ENCODE measurements at regions not wholly inside any gene's neighbourhood (a gene's known extent, or its start where the extent isn't known, plus 50 kb on each side); places are given as distances from the start of the nearest gene placed in this dataset.

DNA sequence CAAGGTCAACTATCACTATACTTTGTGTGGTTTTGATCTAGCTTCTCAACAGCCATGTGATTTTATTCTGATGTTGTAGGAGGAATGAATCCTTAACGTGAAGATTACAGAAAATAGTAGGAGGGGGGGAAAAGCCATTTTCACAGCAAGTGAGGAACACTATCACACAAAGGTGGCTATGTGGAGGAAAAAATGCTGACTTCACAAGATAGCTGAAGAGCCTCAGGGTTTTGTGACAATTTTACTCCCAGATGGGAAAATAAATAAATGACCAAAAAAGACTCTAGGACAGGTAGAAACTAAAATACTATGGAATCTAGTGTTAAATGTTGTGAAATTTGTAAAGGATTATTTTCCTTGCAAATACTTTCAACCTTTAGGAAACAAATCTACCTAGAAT is 281.0 kb downstream of the ADRA2A start:
- no peak for DNase-seq

DNA sequence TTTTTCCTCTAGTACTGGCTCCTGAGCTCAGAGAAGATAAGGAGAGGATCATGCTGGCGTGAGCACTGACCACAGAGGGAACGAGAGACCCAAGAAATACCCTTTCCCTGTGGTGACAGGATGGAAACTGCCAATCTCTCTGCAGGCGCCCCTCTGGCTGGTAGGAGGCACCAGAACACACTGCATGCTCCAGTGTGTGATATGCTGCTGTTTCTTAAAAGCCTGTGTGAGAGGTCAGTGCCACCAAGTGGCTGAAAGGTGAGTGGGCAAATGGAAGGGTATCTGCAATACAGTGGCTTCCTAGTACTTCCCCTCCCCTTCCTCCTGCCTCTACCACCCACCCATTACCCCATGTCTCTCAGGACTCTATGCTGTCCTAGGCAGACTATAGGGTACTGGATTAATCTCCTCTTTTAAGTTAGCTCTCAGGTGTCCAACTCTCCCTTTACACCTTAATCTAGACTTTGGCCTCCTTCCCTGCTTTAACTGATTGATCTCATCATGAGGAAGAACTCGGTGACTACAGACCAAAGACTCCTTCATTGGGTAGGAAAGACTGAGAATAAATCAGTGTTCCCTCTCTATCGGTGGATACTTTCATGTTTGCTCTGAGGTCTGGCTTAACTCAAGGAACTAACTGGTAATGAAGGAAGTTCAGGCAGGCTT is 283.6 kb downstream of the ADRA2A start:
- DNase-seq, result no peak

DNA sequence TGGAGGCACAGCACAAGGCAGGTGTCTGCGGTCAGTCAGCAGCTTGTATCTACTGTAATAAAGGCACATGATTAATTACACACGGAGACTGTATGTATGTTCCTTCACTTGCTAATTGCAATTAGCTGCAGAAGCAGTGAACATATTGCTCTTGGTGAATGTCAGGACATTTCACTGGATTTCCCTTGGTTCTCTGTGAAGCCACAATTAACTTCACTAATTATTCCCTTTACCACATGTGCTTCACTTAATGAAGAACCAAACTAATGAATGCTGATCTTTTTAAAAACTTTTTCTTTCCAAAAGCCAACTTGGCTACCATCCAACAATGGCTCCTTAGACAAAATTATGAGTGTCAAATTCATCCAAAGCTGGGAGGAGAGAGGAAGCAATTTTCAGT is 290.7 kb downstream of the ADRA2A start:
- DNase-seq, result no peak

DNA sequence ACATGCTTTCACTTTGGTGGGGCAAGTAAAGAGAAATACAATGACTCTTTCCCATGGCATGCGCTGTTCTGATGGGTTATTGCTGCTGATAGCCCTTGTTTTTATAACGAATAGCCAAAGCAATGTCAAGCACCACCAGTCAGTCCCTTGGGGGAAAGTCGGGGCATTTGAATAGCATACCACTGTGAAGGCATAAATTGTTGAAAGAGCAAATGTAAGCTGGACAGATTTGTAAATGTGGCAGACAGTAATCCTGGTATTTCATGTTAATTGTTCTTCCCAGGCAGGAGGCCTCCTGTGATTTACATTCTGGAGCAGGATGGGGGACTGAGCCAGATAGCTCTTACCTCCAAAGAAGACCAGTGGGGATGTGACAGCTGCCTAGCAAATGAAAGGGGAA is 293.3 kb downstream of the ADRA2A start:
- no peak for DNase-seq

DNA sequence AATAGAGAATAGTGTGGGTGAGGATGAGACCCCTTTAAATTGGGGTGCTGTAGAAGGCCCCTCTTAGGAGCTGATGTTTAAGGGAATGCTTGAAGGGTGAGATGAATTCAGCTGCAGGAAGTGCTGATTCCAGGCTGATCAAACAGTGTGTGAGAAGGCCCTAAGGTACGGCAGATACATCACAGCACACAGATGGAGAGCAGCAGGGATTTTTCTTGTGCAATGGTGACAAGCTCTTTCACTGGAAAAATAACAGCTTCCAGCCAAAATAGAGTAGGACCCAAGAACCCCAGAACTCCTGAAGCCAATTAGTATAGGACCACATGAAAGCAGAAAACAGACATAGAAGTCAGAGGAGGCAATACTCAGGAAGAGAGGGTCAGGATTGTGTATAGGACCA is 296.9 kb downstream of the ADRA2A start:
- no peak for DNase-seq

DNA sequence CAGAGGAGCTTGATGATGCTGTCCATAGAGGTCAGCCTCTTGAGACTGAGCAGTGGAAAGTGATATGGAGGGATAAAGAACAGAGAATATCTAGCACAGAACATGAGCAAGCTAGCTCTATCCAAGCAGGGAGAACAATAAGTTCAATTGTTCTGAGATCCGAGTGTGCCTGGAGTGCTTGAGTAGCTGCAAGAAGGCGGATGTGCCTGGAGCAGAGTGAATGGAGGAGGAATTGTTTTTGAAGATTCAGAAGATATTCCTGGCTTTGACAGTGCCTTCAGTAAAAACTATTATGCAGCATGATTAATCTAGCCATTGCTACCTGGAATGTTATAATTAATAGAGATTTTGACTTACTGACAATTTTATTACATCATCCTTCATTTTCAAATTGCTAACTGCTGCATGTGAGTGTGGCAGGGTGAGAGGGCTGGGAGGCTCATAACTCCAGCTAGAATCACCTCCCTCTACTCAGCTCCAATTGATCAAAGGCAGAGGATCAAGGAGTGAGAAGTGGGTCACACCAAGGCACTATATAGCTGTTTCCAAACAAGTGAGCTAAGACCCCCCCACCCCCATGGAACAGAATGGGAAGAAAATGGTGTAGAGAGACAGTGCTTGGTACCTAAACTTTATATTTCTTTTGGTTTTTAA is 302.8 kb downstream of the ADRA2A start:
- DNase-seq, result no peak

DNA sequence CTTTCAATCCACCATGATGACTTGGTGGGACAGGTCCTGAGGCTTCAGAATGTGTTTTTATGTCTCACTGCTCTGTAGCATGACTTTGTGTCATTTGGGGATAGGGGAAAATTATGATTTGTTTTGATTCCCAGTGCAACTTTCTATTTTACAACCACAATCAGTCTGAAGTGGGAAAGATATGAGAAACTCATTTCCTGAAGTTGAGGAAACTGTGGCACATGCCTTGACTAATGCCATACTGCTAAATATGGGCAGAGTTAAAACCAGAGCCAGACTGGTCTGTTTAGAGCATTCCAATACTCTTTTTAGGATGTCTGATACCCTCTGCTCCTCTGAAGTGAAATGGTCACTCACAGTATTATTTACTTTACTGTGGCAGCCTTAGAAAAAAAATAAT is 307.7 kb downstream of the ADRA2A start:
- DNase-seq, result no peak

DNA sequence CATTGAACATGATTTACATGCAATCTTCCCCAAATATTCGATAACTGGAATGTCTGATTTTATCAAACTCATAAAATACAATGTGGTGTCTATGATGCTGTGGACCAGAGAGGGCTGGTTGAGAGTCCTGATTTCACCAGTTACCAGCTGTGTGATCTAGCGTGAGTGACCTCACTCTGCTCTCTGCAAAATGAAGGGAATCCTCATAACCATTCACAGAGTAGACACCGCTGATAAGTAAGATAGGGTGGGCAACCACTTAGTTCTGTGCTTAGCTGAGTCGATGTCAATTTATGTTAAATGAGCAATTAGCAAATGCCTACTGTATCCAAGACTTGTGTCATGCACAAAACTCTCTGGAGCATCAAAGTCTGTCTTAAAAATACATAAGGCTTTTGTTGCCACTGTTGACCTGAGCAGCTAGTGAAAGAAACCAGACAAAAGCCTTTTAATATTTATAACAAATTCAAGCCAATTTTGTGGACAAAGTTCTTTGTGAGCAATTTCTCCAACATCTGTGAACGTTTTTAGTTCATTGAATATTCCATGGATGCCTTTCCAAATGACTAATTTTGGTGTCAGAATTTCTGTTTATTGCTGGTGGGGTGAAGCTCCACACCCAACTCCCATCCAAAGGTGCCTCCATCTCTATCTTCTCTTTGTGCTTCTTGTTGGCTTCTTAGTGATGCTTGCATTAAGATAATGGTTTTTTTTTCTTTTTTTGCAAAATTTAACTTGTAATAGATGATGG is 314.2 kb downstream of the ADRA2A start:
- DNase-seq, result no peak

DNA sequence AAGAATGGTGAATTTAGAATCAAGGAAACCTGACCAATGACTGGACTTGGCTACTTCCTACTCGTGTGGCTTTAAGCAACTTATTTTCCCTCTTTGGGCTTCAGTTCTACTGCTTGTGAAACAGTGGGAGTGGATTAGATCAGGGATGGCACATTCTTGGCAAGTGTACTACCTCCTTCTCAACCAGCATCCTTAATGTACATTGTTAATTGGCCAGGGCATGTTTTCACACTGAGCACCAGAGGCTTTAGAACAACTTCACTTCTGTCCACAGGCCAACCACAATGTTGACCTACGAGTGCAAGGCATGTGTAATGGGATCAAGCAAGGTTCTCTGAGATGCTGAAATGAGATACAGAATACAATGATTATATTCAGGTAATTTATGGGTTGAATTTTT is 315.3 kb downstream of the ADRA2A start:
- DNase-seq, result no peak

DNA sequence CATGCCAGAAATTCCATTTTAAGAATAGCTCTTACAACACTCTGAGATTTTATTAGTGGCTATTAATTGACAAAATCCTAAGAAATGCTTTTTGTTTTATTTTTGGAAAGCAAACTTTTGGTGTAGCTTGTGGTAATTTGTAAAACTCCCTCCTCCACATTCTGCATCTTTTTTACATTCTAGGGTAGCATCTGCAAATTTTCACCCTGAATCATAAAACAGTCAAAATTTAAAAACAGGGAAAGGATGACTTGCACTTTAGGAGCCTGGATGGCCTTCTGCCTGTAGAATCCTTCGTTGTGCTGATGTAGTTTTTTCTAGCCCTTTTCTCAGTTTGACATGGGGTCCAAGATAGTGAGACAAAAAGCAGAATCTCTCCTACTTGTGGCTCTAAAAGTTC is 316.1 kb downstream of the ADRA2A start:
- DNase-seq, result no peak

DNA sequence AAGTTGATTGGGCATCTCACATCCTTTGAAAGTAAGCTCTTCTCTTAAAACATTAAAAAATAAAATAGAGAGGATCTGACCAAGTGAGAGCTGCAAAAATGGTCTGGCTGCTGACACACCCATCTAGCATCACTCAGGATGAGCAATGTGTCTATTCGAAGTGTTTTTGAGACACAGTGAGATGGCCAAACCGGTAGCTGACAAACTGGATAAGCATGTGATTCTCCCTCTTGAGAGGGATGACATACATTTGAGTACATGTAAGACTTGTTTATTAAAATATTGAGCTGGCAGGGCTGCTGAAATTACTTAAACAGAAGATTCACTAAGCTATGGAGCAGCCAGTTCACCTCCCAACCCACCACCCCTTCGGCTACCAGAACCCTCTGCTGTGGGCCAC is 333.9 kb downstream of the ADRA2A start:
- DNase-seq, result no peak

DNA sequence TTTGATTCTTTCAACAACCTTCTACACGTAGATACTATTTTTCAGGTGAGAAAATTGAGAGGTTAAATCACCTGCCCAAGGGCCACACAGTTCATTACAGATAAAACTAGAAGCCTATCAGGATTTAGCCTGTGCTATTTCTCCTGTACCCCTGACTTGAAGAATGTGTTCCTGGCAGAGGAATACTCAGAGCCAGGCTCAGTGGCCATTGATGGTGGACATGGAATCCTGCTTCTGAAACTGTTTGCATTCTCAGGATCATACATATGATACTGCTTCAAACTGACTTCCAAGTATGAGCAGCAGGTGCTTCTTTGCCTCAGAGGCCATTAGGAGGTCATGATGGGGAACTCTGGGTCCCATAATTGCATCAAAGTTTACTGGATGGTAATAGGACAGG is 348.6 kb downstream of the ADRA2A start:
- no peak for DNase-seq

DNA sequence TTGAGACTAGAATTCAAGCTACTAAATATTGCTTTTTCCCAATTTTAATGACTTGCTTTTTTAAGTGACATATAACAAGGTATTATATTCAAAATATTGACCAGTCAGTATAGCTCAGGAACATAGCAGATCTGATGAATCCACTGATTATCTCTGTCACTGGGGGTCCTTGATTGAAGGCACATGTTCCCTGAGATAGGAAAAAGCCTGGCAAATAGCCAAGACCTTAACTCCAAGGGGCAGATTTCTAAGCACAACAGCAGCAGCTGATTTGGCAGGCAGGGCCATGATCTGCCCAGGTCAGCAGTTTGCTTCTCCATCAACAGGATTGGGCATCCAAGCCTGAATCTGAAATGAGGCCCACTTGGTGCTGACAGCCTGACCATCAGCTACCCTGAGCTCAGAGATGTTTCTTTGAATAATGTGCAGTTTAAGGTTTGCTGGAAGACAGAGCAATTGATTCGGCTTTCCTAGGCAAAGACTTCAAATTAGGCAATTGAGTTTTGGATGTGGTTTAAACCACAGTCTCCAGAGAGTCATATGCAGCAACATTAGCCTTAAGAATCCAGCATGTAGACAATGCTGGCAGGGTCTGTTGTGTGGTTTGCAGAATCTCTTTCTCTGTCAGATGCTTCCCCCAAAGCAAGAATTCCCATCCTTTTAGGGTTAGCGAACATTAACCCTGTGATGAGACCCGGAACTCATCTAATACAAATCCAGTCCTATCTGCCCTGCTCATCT is 352.6 kb downstream of the ADRA2A start:
- DNase-seq, result no peak

DNA sequence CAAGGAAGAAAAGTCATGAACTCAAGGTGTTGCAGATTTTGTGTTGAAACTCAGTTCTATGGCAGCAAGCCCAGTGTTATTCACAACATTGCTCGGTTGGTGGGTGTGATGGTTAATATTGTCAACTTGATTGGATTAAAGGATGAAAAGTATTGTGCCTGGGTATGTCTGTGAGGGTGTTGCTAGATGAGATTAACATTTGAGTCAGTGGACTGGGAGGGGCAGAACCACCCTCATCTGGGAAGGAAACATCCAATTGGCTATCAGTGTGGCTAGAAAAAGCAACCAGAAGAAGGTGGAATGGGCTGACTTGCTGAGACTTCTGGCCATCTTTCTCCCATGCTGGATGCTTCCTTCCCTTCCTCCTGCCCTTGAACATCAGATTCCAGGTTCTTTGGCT is 353.2 kb downstream of the ADRA2A start:
- no peak for DNase-seq

DNA sequence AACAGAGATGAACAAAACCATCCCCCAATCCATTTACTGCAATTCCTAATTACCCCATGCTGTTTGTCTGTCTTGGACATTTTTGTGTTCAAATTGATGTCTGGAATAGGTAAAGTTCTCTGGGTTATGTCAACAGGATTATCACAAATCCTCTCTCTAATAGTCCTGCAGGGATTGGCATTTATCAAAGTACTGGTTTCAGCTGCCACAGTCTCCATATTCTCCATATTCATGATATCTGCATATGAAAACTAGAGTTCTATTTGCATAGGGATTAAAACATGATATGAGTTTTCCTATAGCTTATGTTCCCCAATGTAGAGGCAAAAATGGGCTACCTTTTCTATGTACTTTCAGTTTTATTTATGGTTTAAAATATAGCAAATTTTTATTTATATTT is 355.8 kb downstream of the ADRA2A start:
- DNase-seq, result no peak

DNA sequence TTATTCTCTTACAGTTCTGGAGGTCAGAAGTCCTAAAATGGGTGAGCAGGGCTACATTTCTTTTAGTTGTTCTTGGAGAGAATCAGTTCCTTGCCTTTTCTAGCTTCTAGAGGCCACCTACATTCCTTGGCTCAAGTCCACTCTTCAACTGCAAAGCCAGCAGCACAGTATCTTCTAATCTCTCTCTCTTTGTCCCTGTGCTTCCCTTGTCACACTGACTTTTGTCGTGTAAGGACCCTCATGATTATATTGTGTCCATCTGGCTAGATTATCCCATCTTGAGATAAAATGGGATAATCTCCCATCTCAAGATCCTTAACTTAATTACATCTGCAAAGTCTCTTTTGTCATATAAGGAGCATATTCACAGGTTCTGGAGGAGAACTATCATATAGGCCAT is 359.0 kb downstream of the ADRA2A start:
- DNase-seq, result no peak

DNA sequence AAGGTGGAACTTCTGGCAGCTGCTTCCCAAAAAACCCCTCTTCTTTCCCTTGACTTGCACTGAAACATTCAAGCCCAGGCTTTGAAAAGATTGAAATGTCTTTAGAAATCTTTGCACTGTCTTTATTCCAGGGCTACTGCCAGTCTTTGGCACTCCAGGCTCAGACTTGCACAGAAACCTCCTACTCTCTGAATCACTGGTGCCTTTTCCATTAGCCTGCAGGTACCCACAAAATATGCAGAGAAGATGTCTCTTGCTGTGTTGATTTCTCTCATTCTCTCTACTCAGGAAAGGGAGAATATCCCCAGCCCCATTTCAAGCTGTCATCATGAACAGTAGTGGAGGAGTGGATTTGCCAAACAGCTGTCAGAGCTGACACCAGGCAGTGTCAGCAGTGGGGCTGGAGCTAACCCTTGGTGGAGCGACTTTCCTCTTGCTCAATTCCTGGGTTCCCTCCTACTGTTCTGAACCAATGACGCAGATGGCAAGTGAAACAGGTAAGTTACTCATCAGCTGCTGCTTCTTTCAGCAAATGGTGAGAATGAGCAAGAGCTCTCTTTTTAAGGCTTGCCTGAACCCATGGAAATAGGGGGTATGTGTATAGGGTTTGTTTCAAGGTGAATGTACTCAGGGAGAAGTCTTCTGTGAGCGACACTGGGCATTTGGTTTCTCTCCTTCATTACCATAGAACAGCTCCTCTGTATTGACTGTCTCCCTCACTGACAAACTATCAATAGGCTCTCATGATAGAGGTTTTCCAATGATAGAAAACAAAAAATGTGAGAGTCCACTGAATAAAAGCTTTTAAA is 362.4 kb downstream of the ADRA2A start:
- DNase-seq, result no peak

DNA sequence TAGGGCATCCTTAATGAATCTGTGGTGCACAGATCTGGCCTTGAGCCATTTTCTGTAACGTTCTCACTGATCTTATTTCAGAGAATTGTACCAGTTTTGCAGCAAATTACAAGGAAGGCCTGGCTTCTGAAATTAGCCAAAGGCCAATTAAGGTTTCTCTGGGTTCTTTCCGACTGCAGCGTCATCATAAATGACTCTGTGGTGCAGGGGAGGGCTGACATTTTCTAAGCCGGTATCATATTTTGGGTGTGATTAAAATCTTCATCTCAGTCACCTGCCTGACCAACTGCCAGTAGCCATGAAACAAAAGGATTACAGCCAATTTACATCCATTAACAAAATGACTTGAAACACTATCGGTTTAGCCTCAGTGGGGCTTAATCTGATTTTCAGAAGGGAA is 363.7 kb downstream of the ADRA2A start:
- DNase-seq, result no peak

DNA sequence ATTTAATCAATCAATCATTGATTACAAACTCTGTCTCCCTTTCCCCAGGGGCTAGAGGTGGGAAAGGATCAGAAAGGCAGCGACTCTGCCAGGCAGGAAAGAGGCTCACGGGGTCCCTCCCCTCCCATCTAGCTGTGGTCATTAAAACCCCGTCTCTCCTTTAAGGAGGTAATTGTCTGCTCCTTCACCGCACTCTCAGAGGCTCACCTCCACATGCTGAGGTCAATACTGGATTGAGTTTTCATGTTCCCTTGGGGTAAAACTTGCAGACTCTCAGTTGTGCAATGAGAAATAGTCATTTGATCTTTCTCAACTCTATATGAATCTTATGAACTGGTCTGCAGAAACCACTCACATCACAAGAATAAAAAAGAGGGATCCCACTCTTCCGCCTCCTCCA is 368.8 kb downstream of the ADRA2A start:
- DNase-seq, result no peak

DNA sequence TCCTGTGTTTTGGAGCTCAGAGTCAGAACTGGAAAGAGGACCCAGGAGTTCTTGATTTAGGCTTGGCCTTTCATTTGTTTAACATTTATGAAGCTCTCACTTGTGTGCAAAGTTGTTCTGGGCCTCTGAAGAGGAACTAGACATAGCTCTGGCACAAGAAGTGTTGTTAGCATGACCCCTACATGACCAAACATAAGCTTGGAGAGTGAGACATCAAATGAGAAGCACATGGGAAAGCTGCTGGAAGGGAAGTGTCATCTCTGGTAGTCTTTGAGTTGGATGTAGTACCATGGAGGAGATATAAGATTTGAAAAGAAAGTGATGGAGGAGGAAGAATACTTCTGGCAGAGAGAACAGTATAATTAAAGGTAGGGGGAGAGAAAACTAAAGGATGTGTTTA is 370.1 kb downstream of the ADRA2A start:
- no peak for DNase-seq

DNA sequence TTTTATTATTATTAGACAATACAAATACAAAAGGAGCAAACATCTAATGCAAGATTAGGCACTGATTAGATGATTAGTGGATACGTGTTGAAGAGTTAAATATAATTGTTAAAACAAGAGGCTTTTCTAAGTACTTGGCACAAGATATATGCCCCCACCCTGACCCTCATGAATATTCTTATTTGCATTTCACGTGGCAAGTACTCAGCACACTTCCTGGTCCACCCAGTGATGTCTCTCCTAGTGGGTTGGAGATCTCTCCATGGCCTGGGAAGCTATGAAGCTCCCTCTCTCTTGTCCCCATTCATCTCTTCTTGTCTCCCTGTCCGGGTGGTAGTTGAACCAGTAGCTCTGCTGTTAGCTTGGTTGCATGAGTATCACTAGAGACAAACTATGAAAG is 375.3 kb downstream of the ADRA2A start:
- DNase-seq, result no peak

DNA sequence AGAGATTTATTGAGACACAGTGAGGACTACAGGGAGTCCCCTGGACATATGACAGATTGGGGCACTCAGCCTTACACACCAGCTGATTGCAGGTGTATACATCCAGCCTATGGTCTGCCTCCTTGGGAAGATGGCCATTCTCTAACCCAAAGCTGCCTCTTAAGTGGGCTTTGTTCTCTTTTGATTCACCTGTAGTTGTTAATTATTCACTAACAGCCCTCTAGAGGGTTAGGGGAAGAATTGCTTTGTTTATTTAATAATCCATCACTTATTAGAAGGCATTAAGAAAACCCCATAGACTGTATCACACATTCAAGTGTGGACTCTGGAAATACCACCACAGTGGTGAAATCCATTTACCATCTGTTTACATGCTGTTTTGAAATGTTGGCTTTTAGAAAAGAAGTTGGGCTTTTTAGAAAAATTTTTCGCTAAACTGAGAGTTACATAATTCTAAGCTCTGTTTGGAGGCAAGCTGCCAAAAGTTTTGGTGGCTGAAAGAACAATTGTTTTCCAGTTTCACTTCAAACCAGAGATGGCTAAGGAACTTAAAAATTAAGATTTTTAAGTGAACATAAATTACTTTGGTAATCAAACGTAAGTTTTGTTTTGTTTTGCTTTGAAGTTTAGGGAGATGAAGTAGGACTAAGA is 379.1 kb downstream of the ADRA2A start:
- DNase-seq, result no peak
